Esophagus muscularis mucosa (tissue), 3 donors: ENCODE measurements at regions not wholly inside any gene's neighbourhood (a gene's known extent, or its start where the extent isn't known, plus 50 kb on each side); places are given as distances from the start of the nearest gene placed in this dataset.

Experiments used
- POLR2A ChIP-seq: fragments of 450-650 bp; IDR thresholded peaks from one replicate; pipeline ENCODE4 v1.6.1; 2017; ENCODE audit warnings: antibody characterized with exemption, moderate library complexity, mild to moderate bottlenecking, low read depth
- POLR2AphosphoS5 ChIP-seq, 2 donors: sonication (generic); formaldehyde crosslinking; IDR thresholded peaks; one replicate each; pipeline ENCODE4 v1.6.1; 2017; ENCODE audit warnings: antibody characterized with exemption in 2 of 2
- TF ChIP-seq, protein P1 (sequence below), 3 experiments: fragments of 200-600 bp in 2 of 3; fragments of 450-650 bp in 1 of 3; sonication (generic) in 2 of 3; IDR thresholded peaks; one replicate each; pipeline ENCODE4 v1.5.1; 2017 to 2019; ENCODE audit warnings: antibody characterized with exemption in 3 of 3, mild to moderate bottlenecking in 2 of 3, moderate library complexity in 1 of 3

GRCh38 chr5:67347821-67348220, 151.2 kb upstream of the CD180 start:
- TF ChIP-seq, protein P1, sequence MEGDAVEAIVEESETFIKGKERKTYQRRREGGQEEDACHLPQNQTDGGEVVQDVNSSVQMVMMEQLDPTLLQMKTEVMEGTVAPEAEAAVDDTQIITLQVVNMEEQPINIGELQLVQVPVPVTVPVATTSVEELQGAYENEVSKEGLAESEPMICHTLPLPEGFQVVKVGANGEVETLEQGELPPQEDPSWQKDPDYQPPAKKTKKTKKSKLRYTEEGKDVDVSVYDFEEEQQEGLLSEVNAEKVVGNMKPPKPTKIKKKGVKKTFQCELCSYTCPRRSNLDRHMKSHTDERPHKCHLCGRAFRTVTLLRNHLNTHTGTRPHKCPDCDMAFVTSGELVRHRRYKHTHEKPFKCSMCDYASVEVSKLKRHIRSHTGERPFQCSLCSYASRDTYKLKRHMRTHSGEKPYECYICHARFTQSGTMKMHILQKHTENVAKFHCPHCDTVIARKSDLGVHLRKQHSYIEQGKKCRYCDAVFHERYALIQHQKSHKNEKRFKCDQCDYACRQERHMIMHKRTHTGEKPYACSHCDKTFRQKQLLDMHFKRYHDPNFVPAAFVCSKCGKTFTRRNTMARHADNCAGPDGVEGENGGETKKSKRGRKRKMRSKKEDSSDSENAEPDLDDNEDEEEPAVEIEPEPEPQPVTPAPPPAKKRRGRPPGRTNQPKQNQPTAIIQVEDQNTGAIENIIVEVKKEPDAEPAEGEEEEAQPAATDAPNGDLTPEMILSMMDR (IDR thresholded peaks at IDR 0.05): no peak
- TF ChIP-seq POLR2A (no peak), POLR2AphosphoS5 (IDR thresholded peaks at IDR 0.05) (no peak)
